ENCODE measurements at regions not wholly inside any gene's neighbourhood (a gene's known extent, or its start where the extent isn't known, plus 50 kb on each side); places are given as distances from the start of the nearest gene placed in this dataset.

DNA sequence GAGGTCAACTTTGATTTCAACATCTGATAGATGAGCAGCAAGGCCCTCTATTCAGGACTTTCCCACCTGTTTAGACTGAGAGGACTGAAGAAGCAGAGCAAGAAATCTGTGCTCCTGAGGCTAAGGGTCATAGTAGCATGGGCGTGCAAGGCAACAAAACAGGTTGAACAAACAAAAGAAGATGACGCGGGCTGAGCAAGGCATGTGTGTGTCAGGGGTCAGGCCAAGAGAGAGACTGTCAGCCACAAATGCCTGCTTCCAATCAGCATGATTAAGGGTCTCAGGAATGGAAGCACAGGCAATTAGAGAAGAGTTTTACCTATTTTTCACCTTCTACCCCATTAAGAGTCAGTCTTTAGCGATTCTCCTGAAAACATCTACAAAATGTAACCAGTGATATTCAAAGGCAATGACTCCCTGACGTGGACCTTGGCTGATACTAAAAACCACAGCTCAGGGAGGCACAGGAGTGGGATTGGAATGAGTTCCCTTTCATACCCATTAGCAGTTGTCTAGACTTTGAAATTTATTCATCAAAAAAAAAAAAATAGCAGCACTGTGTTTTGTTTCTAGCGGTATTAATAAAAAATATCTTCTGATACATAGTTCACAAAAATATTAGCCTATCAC, 81.9 kb downstream of the DYNAP start:
- Histone ChIP-seq H3K27ac (peak overlapping the region in 1 of 2 experiments; percentile 36; a peak in 2 of 6 replicates), H3K4me2 (peak overlapping the region; percentile 42), H3K9me3 (peaks cover 6% of the 10 kb centered on the region; the same call in 1 of the 3 replicates), H3K4me3 (no peak overlapping the region), H3K4me1 (peaks cover 10% of the 10 kb centered on the region)
- POLR2A ChIA-PET: no interaction called here
- WGBS (ENCODE audit: missing lambda C conversion rate): 31% methylated on average over 6 of the region's 6 CpGs
- ATAC-seq (peak in 1 of 2 experiments; percentile 57; a peak in 2 of 6 replicates), FAIRE-seq (no peak), DNase-seq (ENCODE audit: low read depth in 1 of 2, low spot score in 1 of 2) (peak in 1 of 2 experiments; percentile 29)
- CTCF ChIA-PET: interaction anchor here (1.2 to 3.6 kb wide), 2 partner anchors 281 to 310 kb away, joined by 3 to 16 read pairs; no protein-coding TSS in a partner anchor
- TF ChIP-seq, protein P1, sequence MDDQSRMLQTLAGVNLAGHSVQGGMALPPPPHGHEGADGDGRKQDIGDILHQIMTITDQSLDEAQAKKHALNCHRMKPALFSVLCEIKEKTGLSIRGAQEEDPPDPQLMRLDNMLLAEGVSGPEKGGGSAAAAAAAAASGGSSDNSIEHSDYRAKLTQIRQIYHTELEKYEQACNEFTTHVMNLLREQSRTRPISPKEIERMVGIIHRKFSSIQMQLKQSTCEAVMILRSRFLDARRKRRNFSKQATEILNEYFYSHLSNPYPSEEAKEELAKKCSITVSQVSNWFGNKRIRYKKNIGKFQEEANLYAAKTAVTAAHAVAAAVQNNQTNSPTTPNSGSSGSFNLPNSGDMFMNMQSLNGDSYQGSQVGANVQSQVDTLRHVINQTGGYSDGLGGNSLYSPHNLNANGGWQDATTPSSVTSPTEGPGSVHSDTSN (IDR thresholded peaks at IDR 0.05): no peak
- TF ChIP-seq ZSCAN20 (CRISPR knock-in tag; IDR thresholded peaks at IDR 0.05): no peak
- TF ChIP-seq, protein P2, sequence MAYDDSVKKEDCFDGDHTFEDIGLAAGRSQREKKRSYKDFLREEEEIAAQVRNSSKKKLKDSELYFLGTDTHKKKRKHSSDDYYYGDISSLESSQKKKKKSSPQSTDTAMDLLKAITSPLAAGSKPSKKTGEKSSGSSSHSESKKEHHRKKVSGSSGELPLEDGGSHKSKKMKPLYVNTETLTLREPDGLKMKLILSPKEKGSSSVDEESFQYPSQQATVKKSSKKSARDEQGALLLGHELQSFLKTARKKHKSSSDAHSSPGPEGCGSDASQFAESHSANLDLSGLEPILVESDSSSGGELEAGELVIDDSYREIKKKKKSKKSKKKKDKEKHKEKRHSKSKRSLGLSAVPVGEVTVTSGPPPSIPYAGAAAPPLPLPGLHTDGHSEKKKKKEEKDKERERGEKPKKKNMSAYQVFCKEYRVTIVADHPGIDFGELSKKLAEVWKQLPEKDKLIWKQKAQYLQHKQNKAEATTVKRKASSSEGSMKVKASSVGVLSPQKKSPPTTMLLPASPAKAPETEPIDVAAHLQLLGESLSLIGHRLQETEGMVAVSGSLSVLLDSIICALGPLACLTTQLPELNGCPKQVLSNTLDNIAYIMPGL (CRISPR knock-in tag; IDR thresholded peaks at IDR 0.05; ENCODE audit: borderline replicate concordance): no peak

DNA sequence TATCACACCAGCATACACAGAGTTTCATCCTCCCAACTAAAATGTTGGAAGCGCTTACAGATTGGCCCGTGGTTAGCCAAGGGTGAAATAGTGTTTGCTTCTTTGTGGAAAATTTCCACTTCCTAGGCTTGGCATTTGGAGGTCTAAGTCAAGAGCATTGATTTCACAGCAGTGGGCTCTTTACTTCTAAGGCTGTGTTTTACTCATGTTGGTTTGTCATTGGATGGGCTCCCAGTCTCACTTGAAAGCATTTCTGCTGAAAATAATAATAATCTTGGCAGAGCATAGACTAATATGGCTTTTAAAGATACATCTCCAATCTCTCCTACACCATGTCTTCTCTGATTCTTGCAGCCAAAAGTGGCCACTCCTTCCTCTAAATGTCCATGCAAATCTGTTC, 82.9 kb downstream of the DYNAP start:
- POLR2A ChIA-PET: no interaction called here
- no peak overlapping the region for H3K4me2 ChIP-seq
- WGBS (ENCODE audit: missing lambda C conversion rate): 96% methylated on average over 2 of the region's 2 CpGs
- H3K27ac ChIP-seq: no peak overlapping the region; a peak in 1 of 6 replicates
- peaks cover 10% of the 10 kb centered on the region for H3K4me1 ChIP-seq
- H3K9me3 ChIP-seq: peaks cover 6% of the 10 kb centered on the region; the same call in 1 of the 3 replicates
- CTCF ChIA-PET: interaction anchor here (3.6 kb wide), 1 partner anchor 310 kb away, joined by 16 read pairs; no protein-coding TSS in a partner anchor
- FAIRE-seq: no peak
- no peak overlapping the region for H3K4me3 ChIP-seq
- TF ChIP-seq KDM5A (IDR thresholded peaks at IDR 0.05): no peak
- TF ChIP-seq EHF (CRISPR knock-in tag; IDR thresholded peaks at IDR 0.05): no peak
- no peak for TF ChIP-seq MYC (IDR thresholded peaks at IDR 0.05; ENCODE audit: borderline replicate concordance, low read length)
- TF ChIP-seq FOSB (CRISPR knock-in tag; IDR thresholded peaks at IDR 0.05): no peak
- no peak for TF ChIP-seq CBX2 (IDR thresholded peaks at IDR 0.05; ENCODE audit: borderline replicate concordance, low read depth)
- TF ChIP-seq MAFK (IDR thresholded peaks at IDR 0.05; ENCODE audit: partially characterized antibody): no peak
- TF ChIP-seq NPAS2 (CRISPR knock-in tag; IDR thresholded peaks at IDR 0.05; ENCODE audit: borderline replicate concordance): no peak
- TF ChIP-seq, protein P3, sequence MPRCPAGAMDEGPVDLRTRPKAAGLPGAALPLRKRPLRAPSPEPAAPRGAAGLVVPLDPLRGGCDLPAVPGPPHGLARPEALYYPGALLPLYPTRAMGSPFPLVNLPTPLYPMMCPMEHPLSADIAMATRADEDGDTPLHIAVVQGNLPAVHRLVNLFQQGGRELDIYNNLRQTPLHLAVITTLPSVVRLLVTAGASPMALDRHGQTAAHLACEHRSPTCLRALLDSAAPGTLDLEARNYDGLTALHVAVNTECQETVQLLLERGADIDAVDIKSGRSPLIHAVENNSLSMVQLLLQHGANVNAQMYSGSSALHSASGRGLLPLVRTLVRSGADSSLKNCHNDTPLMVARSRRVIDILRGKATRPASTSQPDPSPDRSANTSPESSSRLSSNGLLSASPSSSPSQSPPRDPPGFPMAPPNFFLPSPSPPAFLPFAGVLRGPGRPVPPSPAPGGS (IDR thresholded peaks at IDR 0.05): no peak
- TF ChIP-seq TP53 (CRISPR knock-in tag; IDR thresholded peaks at IDR 0.05): no peak
- TF ChIP-seq ZFP36 (IDR thresholded peaks at IDR 0.05; ENCODE audit: borderline replicate concordance, partially characterized antibody): no peak
- no peak for TF ChIP-seq FOXS1 (CRISPR knock-in tag; IDR thresholded peaks at IDR 0.05)
- TF ChIP-seq HEYL (CRISPR knock-in tag; IDR thresholded peaks at IDR 0.05): no peak
- TF ChIP-seq FOSL2 (IDR thresholded peaks at IDR 0.05): no peak
- no peak for TF ChIP-seq FOSL2 (CRISPR knock-in tag; IDR thresholded peaks at IDR 0.05)
- TF ChIP-seq ZSCAN20 (CRISPR knock-in tag; IDR thresholded peaks at IDR 0.05): no peak
- TF ChIP-seq JUN (IDR thresholded peaks at IDR 0.05): no peak
- DNase-seq (ENCODE audit: low read depth in 1 of 2, low spot score in 1 of 2): no peak
- ATAC-seq: no peak

DNA sequence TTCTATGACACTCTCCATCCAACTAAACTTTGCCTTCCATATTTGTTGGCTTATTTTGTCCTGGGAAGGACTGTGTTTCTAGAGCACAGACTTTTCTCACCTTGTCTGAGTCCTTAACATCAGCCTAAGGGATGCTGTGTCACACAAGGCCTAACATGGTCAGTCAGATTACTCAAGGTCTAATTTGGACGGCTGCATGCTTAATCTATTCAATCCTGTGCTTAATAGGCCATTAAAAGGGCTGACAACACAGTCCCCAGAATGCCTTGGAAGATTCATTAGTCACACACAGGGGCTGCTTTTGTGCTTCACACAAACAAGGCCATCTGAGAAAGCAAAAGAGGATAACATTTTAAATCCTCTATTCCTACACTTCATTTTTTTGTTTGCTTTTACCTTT, 84.0 kb downstream of the DYNAP start:
- FAIRE-seq: no peak
- H3K27ac ChIP-seq: no peak overlapping the region
- peaks cover 6% of the 10 kb centered on the region; the same call in 1 of the 3 replicates for H3K9me3 ChIP-seq
- no peak for DNase-seq (ENCODE audit: low read depth in 1 of 2, low spot score in 1 of 2)
- H3K4me3 ChIP-seq: no peak overlapping the region
- ATAC-seq: no peak
- ChIA-PET CTCF (interaction anchor here (0.6 kb wide), 1 partner anchor 265 kb away, joined by 3 read pairs; no protein-coding TSS in a partner anchor), POLR2A (no interaction called here)
- H3K4me1 ChIP-seq: peaks cover 19% of the 10 kb centered on the region
- WGBS (ENCODE audit: missing lambda C conversion rate): 71% methylated on average over 1 of the region's 1 CpG
- no peak overlapping the region for H3K4me2 ChIP-seq
- TF ChIP-seq ESRRA (IDR thresholded peaks at IDR 0.05; ENCODE audit: borderline replicate concordance, low read length) (no peak), CBX2 (IDR thresholded peaks at IDR 0.05; ENCODE audit: borderline replicate concordance, low read depth) (no peak), EP300 (IDR thresholded peaks at IDR 0.05) (no peak), FOXS1 (CRISPR knock-in tag; IDR thresholded peaks at IDR 0.05) (no peak), RARB (CRISPR knock-in tag; IDR thresholded peaks at IDR 0.05) (no peak), FOSL2 (IDR thresholded peaks at IDR 0.05) (no peak), FOSL2 (CRISPR knock-in tag; IDR thresholded peaks at IDR 0.05) (no peak), PHF8 (IDR thresholded peaks at IDR 0.05; ENCODE audit: borderline replicate concordance, low read depth) (no peak), HDAC2 (IDR thresholded peaks at IDR 0.05) (no peak), JUN (IDR thresholded peaks at IDR 0.05) (no peak), TP53 (CRISPR knock-in tag; IDR thresholded peaks at IDR 0.05) (no peak), SMC3 (IDR thresholded peaks at IDR 0.05) (no peak)
- TF ChIP-seq, protein P4, sequence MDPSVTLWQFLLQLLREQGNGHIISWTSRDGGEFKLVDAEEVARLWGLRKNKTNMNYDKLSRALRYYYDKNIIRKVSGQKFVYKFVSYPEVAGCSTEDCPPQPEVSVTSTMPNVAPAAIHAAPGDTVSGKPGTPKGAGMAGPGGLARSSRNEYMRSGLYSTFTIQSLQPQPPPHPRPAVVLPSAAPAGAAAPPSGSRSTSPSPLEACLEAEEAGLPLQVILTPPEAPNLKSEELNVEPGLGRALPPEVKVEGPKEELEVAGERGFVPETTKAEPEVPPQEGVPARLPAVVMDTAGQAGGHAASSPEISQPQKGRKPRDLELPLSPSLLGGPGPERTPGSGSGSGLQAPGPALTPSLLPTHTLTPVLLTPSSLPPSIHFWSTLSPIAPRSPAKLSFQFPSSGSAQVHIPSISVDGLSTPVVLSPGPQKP (IDR thresholded peaks at IDR 0.05; ENCODE audit: low read depth, low read length): no peak
- TF ChIP-seq, protein P5, sequence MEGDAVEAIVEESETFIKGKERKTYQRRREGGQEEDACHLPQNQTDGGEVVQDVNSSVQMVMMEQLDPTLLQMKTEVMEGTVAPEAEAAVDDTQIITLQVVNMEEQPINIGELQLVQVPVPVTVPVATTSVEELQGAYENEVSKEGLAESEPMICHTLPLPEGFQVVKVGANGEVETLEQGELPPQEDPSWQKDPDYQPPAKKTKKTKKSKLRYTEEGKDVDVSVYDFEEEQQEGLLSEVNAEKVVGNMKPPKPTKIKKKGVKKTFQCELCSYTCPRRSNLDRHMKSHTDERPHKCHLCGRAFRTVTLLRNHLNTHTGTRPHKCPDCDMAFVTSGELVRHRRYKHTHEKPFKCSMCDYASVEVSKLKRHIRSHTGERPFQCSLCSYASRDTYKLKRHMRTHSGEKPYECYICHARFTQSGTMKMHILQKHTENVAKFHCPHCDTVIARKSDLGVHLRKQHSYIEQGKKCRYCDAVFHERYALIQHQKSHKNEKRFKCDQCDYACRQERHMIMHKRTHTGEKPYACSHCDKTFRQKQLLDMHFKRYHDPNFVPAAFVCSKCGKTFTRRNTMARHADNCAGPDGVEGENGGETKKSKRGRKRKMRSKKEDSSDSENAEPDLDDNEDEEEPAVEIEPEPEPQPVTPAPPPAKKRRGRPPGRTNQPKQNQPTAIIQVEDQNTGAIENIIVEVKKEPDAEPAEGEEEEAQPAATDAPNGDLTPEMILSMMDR (IDR thresholded peaks at IDR 0.05): no peak

Data from A549 (cell line).